ENCODE measurements at regions not wholly inside any gene's neighbourhood (a gene's known extent, or its start where the extent isn't known, plus 50 kb on each side); places are given as distances from the start of the nearest gene placed in this dataset.

- TF ChIP-seq CTCF (IDR thresholded peaks at IDR 0.05; ENCODE audit: poor library complexity, severe bottlenecking) (no peak), RAD21 (conservative IDR thresholded peaks at IDR 0.05) (no peak), REST (IDR thresholded peaks at IDR 0.05; ENCODE audit: borderline replicate concordance) (no peak), SMC3 (conservative IDR thresholded peaks at IDR 0.05; ENCODE audit: poor library complexity) (no peak), EP300 (conservative IDR thresholded peaks at IDR 0.05; ENCODE audit: poor library complexity, severe bottlenecking) (no peak), POLR2AphosphoS5 (IDR thresholded peaks at IDR 0.05) (no peak), EZH2 (IDR thresholded peaks at IDR 0.05; ENCODE audit: borderline replicate concordance, insufficient read depth, low read length, poor library complexity, severe bottlenecking) (no peak)
Measured at GRCh38 chr3:89624494-89624893, 517.1 kb downstream of the EPHA3 start.
